GM19438 (cell line): ENCODE measurements at regions not wholly inside any gene's neighbourhood (a gene's known extent, or its start where the extent isn't known, plus 50 kb on each side); places are given as distances from the start of the nearest gene placed in this dataset.

Source experiments
- ATAC-seq: cut with Tn5 transposase; IDR thresholded peaks from one replicate; pipeline ENCODE4 v1.9.1; 2021; ENCODE audit warnings: low read depth; ENCODE audit not compliant: unreplicated experiment

GRCh38 chr5:68426586-68426985 is 211.0 kb downstream of the PIK3R1 start:
- ATAC-seq, result no peak

GRCh38 chr5:68428231-68428811 is 212.8 kb downstream of the PIK3R1 start:
- ATAC-seq, result no peak

GRCh38 chr5:68429510-68429909 is 214.0 kb downstream of the PIK3R1 start:
- no peak for ATAC-seq

- ATAC-seq, result no peak
Observed at GRCh38 chr5:68430279-68430678, 214.7 kb downstream of the PIK3R1 start.

- no peak for ATAC-seq
Observed at GRCh38 chr5:68431186-68431585, 215.6 kb downstream of the PIK3R1 start.

- no peak for ATAC-seq
Observed at GRCh38 chr5:68431601-68432337, 216.2 kb downstream of the PIK3R1 start.

GRCh38 chr5:68432682-68433081 is 217.1 kb downstream of the PIK3R1 start:
- ATAC-seq, result no peak

GRCh38 chr5:68433526-68433922 is 218.0 kb downstream of the PIK3R1 start:
- ATAC-seq, result no peak

GRCh38 chr5:68433923-68434879 is 218.6 kb downstream of the PIK3R1 start:
- ATAC-seq, result peak; percentile 96

GRCh38 chr5:68435611-68436010 is 220.1 kb downstream of the PIK3R1 start:
- no peak for ATAC-seq

- ATAC-seq, result no peak
Observed at GRCh38 chr5:68436686-68437520, 221.3 kb downstream of the PIK3R1 start.

- ATAC-seq, result no peak
Observed at GRCh38 chr5:68438876-68439275, 223.3 kb downstream of the PIK3R1 start.

GRCh38 chr5:68440245-68440644 is 224.7 kb downstream of the PIK3R1 start:
- ATAC-seq, result no peak

GRCh38 chr5:68440651-68441050 is 225.1 kb downstream of the PIK3R1 start:
- ATAC-seq, result no peak

- no peak for ATAC-seq
Observed at GRCh38 chr5:68441309-68442073, 225.9 kb downstream of the PIK3R1 start.

GRCh38 chr5:68443091-68443490 is 227.5 kb downstream of the PIK3R1 start:
- no peak for ATAC-seq

GRCh38 chr5:68444048-68444447 is 228.5 kb downstream of the PIK3R1 start:
- ATAC-seq, result no peak

GRCh38 chr5:68444833-68445232 is 229.3 kb downstream of the PIK3R1 start:
- ATAC-seq, result no peak

GRCh38 chr5:68445257-68446069 is 229.9 kb downstream of the PIK3R1 start:
- ATAC-seq, result no peak
